HG03159 (cell line): ENCODE measurements at regions not wholly inside any gene's neighbourhood (a gene's known extent, or its start where the extent isn't known, plus 50 kb on each side); places are given as distances from the start of the nearest gene placed in this dataset.
"Not testable (repeated sequence)": the region's sequence is repeated elsewhere in the genome, so short reads cannot be mapped to it uniquely, and the experiment has no call there.

Experiments used
- ATAC-seq: cut with Tn5 transposase; IDR thresholded peaks from one replicate; pipeline ENCODE4 v1.9.1; 2021; ENCODE audit warnings: mild to moderate bottlenecking, moderate library complexity; ENCODE audit not compliant: unreplicated experiment

DNA sequence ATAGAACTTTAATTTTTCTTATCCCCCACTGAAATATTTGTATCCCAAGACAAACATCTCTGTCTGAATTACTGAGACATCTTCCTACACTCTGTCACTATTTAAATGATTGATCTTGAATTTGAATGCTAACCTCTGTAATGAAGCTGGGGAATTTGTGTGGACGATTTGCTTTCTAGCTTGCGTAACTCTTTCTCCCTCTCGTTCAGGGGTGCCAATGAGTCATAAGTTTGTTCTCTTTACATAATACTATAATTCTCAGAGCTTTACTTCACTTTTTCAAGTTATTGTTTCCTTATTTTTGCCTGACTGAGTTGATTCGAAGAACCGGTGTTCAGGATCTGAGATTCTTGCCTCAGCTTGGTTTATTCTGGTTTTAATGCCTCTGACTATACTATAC lies 783.3 kb upstream of the CADM2 start:
- ATAC-seq = no peak

GRCh38 chr3:84184937-84185336 lies 773.9 kb upstream of the CADM2 start:
- no peak for ATAC-seq

DNA sequence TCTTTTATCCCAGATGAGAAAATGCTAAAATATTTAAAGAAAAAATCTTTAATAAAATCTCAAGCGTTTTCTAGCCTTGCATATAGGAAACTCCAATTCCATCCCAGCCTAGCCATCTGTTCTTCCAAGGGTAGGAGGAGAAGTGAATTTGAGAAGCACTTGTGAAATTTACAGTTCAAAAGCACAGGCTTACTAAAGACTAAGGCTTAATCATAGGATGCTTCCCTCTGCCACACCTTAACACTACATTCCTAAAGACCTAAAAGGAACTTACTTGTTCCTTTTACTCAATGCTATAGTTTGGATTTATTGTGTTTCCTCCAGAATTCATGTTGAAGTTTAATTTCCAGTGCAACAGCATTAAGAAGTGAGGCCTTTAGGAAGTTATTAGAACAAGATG lies 764.8 kb upstream of the CADM2 start:
- ATAC-seq = no peak

DNA sequence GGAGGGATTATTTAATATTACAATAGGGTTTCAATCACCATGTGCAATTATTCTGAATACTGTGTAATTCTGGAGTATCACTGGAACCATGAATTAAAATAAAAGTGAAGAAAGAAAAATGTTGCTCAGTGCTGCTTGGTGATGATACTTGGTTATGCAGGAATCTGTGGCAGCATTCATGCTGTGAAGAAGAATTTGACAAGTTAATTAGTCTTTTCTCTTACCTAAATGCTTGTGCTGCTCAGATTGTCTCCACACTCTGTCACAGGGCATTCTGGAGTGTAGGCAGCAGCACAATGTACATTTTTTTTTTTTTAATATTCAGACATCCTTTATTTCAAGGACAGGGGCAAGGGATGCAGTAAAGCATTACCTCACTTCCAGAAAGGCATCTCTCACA lies 749.3 kb upstream of the CADM2 start:
- ATAC-seq = no peak

DNA sequence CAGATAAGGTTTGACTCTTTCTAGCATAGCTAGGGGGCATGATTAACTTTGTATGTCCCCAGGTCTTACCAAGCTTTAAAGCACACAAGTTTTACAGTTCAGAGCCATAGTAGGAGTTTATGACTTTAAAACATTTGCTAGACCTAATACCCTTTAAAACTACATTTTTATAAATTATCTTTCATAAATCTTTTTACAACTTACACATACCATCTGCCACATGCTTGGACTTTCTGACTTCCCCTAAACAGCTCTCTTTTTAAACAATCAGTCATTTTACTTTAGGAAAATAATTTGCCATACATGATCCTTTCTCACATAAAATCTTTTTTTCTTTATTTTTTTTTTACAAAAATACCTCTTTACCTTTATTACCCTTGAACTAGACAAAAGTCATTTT lies 735.3 kb upstream of the CADM2 start:
- ATAC-seq = no peak

DNA sequence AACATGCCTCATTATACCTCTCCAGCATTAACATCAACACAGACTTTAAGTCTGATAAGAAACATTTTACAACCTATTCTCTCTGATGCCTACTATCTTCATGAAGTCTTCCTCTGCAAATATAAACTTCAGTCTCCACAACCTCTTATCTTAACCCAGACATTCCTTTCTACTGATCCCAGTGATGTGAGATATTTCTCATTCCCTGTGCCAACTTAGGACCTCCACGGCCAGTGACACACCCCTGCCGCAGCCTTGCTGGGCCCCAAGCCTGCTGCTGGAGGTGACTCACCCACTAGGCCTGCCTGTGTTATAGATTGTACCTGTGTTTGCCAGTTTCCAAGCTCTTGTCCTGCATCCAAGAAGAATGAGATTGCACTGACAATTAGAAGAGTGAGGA lies 734.5 kb upstream of the CADM2 start:
- ATAC-seq = no peak

DNA sequence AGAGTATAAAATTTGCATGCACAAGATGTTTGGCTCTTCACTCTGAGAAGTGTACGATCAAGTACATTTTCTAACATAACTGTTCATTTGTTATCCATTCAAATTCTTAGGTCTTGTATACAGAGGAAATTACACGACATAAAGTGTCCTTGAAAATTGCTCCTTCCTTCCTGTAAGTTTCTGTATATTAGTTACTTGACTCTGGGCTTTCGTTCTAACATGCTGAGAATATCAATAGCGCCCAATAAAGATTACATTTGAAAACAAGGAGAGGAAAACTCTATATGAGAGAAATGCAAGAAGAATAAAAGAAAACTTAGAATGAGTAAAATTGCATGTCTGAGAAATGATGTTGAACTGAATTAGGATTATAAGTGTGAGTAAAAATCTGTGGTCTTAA lies 722.5 kb upstream of the CADM2 start:
- ATAC-seq = no peak

DNA sequence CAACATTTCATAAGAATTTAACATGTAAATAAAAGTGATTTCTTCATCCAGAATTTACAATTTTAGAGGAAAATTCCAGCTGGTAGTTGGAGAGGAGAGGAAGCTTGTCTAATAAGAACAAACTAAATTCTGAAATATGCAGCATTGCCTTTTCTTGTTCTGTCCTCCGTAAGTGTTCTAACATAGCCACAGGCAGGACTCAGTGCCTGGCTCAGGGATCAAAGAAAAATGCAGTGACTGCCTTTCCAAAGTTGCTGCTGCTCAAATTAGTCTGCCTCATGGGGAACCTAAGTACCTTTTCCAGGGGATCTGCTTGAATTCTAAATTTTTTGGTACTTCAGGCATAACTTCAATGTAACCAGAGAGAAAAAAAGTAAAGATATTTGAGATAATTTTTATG lies 713.0 kb upstream of the CADM2 start:
- no peak for ATAC-seq

DNA sequence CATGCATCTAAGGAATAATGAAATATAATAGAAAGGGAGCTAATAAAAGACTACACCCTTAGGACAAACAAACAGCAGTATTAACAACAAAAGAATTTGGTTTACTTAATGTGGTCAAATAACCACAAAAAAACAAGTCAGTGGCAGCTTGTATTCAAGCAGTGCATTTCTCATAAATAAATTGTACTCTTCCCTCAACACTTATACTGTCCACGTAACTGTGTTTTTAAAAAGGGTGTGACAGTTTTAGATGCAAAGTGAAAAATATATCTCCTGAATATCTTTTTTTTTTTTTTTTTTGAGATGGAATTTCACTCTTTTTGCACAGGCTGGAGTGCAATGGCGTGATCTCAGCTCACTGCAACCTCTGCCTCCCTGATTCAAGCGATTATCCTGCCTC lies 698.2 kb upstream of the CADM2 start:
- ATAC-seq = no peak

- ATAC-seq = no peak
These were observed 693.0 kb upstream of the CADM2 start for GRCh38 chr3:84265768-84266167.

DNA sequence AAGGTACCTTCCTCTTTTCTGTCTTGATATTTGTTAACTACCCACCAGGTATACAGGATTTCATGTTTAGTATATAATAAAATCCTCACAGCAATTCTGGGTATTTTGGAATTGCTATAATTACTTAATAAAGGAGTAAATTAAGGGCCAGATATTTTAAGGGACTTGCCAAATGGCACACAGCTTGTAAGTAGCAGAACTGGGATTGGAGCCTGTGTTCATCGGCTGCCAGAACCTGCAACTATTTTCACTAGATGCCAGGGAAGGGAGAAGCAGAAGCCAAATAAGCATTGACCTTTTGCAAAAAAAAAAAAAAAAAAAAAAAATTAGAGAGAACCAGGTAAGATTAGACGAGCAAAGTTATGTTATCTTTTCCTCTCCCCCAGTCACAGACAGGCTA lies 683.3 kb upstream of the CADM2 start:
- no peak for ATAC-seq

GRCh38 chr3:84277562-84278224 lies 681.1 kb upstream of the CADM2 start:
- ATAC-seq = no peak

DNA sequence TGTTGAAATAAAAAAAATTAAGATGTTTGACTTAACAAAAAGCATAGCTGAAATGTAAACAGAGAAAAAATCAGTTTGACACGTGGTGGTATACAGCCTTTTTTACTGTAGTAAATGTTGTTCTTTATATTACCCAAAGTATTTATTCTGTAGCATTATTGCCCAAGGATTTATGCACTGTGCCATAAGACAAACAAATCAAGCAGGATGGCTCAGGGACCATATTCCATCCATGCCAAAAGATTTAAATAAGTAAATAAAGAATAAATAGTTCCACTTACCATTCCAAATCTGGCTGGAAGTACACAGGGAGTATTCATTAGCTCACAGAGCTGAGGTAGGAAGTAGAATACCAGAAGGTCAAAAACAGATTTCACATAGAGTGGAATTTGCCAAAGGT lies 666.7 kb upstream of the CADM2 start:
- ATAC-seq = no peak

DNA sequence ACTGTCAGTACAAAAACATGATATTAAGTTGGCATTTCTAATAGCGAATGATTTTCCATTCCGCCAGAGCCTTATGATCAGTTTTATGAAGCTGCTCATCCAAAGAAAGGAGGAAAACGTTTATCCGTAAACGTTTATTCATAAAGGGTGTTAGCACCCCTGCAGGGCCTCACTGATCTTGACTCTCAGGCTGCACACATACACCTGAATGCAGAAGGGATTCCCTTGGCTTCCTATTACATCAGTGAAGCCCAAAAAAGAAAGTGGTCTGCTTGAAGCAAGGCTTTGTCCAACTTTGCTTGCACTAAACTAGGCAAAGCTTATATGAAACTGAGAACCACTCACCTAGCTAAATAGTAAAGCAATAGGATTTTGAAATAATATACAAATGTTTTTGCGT lies 659.5 kb upstream of the CADM2 start:
- ATAC-seq = no peak

- no peak for ATAC-seq
These were observed 654.6 kb upstream of the CADM2 start for GRCh38 chr3:84304214-84304613.

DNA sequence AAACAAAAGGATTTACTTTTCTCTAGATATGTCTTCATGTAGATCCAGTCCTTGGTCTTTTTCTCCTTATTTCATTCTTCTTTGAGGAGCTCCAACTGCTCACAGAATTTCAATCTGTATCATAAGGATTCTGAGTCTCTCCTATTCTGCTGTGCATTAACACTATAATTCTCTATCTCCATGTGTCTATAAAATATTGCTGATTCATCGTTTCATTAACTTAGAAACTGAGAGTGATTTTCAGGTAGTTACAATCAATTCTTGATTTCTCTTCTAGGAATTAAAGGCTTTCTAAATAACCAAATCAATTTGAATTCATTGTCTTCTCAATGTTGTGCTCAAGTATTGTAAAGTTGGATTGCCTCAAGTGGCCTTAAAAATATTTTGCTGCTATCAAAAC lies 651.5 kb upstream of the CADM2 start:
- ATAC-seq = no peak

- ATAC-seq = no peak
These were observed 650.4 kb upstream of the CADM2 start for GRCh38 chr3:84308379-84308778.

- no peak for ATAC-seq
These were observed 640.4 kb upstream of the CADM2 start for GRCh38 chr3:84318273-84318809.

GRCh38 chr3:84365563-84366278 lies 593.1 kb upstream of the CADM2 start:
- not testable (repeated sequence) for ATAC-seq
